Tongue (tissue), 1 donor: ENCODE measurements at regions not wholly inside any gene's neighbourhood (a gene's known extent, or its start where the extent isn't known, plus 50 kb on each side); places are given as distances from the start of the nearest gene placed in this dataset.

Experiments used
- DNase-seq: peaks from one replicate; pipeline ENCODE4 v3.0.0-alpha.2; 2015

DNA sequence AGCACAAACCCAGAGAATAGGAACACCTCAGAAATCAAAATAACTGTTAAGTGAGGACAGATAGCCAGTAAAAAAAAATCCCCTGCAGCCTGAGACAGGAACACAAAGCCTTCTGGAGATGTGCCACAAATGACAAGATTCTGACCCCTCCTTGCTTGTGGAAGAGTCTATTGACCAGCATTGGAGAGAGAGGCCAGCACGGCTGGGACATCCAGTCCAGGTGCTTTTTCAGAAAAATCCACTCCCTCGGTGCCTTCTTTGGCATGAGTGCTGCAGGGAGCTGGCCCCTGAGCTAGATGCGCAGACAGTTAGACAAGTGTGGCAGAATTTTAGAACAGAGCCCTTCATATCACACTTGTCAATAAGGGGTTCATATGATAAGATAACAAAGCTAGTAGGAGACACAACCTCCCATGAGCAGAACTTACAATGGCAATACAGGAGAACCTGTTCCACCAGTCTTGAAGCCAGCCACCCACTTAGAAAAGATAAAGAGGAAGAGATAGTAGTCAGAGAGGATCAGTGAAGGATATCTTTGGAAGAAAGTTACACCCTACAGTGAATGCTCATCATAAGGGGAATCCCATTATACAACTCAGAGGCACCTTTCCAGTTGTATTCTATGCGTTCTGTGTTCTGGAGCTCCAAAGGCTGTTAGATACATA, 298.4 kb downstream of the TLE1 start:
- DNase-seq, result no peak

- no peak for DNase-seq
Observed at GRCh38 chr9:81389569-81389993, 299.8 kb downstream of the TLE1 start.

GRCh38 chr9:81388831-81389230, 300.5 kb downstream of the TLE1 start:
- DNase-seq, result no peak

GRCh38 chr9:81387360-81388106, 301.8 kb downstream of the TLE1 start:
- no peak for DNase-seq

- DNase-seq, result no peak
Observed at GRCh38 chr9:81384911-81385310, 304.4 kb downstream of the TLE1 start.

DNA sequence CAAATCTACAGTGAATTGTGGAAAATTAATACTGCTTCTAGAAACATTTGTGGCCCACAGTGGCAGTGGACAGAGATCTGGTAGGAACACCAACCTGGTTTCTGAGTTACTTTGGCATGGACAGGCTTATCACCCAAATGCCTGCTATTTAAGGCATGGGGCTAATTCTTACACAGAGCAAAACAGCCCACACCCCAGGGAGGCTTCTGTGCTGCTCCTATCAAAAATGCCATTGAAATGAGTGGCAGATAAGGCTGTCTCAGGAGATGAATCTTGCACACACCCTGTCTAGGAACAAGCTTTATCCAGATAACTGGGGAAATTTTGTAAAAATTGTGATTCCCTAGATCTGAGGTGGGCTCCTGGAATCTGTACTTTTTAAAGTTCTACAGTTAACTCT, 307.1 kb downstream of the TLE1 start:
- DNase-seq, result no peak

GRCh38 chr9:81381694-81382093, 307.7 kb downstream of the TLE1 start:
- no peak for DNase-seq

DNA sequence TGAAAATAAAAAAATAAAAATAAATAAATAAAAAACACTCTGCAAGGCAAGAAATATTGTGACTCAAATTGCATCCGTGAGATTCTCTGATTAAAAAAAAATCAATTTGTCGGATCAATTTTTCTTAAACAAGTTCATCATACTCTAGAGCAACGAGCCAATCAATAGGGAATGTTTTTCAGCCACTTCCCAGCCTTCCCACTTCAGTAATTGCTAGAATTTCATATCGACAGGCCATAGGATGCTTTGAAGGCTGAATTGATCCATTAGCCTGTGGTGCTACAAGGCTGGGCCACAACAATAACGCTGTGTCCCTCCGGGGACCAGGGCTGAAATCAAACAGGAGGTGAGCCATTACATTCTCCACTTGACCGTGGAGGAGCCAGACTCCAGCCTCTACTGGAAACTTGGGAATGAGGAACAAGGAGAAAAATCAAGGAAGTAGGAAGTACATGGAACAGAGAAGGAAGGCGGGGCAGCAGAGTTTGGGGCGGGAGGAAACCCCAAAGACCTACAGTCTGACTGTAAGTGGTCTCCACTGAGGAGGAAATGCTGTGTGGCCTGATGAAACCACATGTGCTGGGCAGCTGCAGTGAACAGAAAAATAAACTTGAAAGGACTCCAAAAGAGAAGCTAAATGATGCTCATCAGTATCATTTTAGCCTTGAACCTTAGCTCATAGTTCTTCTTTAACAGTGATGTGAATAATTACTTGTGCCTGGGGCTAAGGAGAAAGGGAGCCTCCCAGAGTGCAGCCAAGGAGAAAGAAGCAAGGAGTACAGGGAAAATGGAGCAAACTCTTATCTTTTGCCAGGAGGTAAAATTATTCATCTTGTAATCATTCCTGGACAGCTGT, 308.6 kb downstream of the TLE1 start:
- no peak for DNase-seq

- DNase-seq, result no peak
Observed at GRCh38 chr9:81379655-81380054, 309.7 kb downstream of the TLE1 start.

DNA sequence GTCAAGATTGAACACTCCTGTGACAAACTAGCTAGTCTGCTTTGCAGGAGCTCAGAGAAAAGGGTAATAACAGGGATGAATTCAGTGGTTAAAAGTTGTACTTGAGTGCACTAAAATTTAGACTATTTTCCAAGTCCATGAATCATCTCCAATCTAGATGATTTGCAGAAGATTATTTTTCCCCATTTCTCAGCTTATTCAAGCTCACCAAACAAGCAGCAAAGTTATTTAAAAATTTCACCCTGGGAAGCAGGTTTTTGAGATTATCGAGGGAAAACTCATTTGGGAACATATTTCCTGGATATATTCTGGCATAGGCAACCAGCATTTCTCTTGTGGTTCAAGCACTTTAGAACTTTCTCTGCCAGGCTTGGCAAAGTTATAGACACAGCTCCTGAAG, 311.4 kb downstream of the TLE1 start:
- DNase-seq, result no peak

- no peak for DNase-seq
Observed at GRCh38 chr9:81377320-81377719, 312.0 kb downstream of the TLE1 start.

GRCh38 chr9:81375187-81376100, 313.9 kb downstream of the TLE1 start:
- no peak for DNase-seq

DNA sequence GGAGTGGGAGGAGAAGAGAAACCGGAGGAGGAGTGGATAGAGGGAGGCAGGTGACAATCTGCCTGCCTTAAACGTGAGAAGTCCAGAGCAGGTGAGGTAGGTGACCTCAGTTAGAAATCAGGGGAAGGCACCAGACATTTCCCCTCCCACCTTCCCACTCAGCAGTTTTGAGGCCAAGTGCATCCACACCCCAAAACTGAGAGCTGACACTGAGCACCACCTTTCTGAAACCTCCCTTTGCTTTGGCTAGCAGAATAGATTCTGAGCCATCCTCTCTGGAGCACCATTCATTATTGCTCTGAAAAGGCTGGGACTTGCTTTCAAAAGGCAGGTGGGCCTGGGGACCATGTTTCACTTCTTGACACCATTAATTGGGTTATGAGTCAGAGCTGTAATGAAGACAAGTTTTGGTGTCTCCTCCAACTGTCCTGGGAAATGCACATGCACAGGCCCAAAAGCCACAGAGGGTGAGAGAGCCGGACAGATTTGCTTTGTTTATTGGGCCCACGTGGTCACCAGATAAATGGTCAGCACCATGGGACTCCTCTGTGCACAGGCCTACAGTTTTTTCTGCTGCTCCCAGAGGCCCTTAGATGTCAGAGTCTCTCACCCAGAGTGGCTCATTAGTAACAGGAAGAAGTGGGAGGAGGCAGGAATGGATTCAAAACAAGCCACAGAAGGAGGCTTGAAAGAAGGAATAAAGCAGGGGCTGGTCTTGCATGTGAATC, 314.7 kb downstream of the TLE1 start:
- DNase-seq, result no peak

DNA sequence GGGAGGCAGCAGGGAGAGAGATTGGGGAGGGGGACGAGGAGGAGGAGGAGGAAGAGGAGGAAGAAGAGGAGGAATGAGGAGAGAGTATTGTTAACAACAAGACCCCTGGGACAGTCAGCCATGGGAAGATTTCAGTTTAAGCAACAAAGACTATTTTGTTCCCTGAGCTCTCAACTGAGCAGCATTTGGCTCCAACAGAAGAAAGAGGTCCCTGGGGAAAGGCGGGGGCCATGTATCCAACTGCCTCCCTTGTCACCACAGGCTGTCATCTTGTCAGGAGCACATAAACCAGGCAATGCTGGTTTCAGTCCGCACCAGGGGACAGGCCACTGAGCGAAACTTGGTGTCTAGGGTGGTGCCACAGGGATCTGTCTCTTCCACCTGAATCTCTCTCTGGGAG, 316.1 kb downstream of the TLE1 start:
- DNase-seq, result no peak

DNA sequence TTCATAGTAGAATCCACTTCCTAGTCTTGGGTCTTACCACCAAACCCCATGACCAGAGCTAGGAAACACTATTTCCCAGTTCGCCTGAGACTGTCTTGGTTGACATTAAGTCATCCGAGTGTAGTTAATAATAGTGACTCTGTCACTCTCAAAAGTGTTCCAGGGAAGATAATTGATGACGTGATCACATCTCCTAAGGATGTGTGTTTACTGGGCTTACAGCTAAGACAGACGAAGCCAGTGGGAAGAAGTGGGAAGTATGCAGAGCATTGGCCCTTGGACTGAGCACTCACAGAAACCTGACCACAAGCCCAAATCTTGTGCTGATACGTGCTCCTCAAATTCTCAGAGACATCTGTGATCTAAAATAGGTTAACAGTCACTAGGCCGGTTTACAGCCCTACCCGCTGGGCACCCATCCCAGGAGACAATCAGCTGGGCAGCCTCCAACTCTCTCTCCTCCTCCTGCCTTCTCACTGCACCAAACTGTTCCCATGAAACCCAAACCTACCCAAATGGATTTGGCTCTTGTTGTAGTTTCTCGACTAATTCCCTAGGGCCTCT, 316.6 kb downstream of the TLE1 start:
- DNase-seq, result no peak

- DNase-seq, result no peak
Observed at GRCh38 chr9:81371824-81372223, 317.5 kb downstream of the TLE1 start.

DNA sequence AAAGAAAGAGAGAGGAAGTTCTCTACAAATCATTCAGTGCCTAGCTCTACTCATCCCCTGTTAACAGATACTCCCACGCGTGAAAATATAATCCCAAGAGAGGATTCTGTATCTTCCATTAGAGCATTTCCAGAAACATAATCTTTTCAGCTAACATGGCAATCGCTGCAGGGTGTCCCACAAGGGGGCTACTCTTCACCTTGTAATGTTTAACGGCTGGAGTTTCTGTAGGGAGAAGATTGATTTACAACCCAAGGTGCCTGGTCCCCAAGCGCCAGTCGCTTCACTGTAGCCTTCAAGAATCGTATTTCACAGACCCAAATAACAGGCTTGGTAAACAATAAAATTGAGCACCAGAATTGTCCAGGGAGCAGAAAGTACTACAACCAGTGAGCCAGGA, 318.7 kb downstream of the TLE1 start:
- DNase-seq, result no peak

DNA sequence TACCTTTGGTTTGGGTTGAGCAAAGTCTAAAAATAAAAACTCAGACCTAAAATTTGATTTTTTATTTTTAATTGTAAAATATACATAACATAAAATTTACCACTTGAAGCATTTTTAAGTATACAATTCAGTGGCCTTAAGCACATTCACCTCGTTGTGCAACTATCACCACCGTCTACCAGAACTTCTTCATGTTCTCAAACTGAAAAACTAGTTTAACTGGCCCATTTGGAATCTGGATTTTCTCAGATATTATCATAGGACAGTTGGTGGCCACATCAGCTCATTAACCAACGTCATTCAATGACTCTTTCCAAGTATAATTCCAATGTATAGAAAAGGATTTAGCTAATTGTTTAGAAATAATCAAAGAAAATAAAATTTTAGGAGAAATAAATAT, 319.3 kb downstream of the TLE1 start:
- DNase-seq, result no peak

DNA sequence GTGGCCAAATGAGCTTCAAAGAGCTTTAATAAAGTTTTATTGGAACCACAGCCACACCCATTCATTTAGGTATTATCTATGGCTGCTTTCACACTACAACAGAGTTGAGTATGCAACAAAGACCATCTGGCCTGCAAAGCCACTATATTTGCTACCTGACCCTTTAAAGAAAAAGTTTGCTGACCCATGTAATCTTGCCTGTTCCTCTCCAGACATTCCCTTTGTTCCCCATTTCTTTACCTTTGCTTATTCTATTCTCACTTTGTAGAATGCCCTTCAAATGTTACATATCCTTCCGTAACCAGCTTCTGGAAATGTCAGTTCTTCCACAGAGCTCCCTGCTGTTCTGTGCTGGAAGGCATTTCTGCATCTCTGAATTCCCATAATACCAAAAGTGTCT, 320.2 kb downstream of the TLE1 start:
- no peak for DNase-seq

- DNase-seq, result no peak
Observed at GRCh38 chr9:81363916-81364480, 325.3 kb downstream of the TLE1 start.

GRCh38 chr9:81361296-81361695, 328.1 kb downstream of the TLE1 start:
- no peak for DNase-seq
